Hepatocyte (in vitro differentiated cells): ENCODE measurements at regions not wholly inside any gene's neighbourhood (a gene's known extent, or its start where the extent isn't known, plus 50 kb on each side); places are given as distances from the start of the nearest gene placed in this dataset.

Source experiments
- DNase-seq: peaks from one replicate; pipeline ENCODE4 v3.0.0-alpha.2; 2016; ENCODE audit warnings: low spot score
- H2AFZ ChIP-seq: fragments of 200-600 bp; sonication (generic); 2 replicates; pipeline ENCODE4 v1.6.0; 2016; ENCODE audit warnings: antibody characterized with exemption, mild to moderate bottlenecking
- H3K27ac ChIP-seq: fragments of 200-600 bp; sonication (generic); 2 replicates; pipeline ENCODE4 v1.5.1; 2016; ENCODE audit warnings: mild to moderate bottlenecking
- H3K27me3 ChIP-seq: fragments of 200-600 bp; sonication (generic); 2 replicates; pipeline ENCODE4 v1.6.1; 2016
- H3K36me3 ChIP-seq: fragments of 200-600 bp; sonication (generic); replicated peaks from 2 replicates; pipeline ENCODE4 v1.5.1; 2016; ENCODE audit warnings: low read depth; ENCODE audit not compliant: insufficient read depth
- H3K4me1 ChIP-seq: fragments of 200-600 bp; sonication (generic); 2 replicates; pipeline ENCODE4 v1.5.1; 2016; ENCODE audit warnings: mild to moderate bottlenecking, moderate library complexity; ENCODE audit not compliant: insufficient read depth
- H3K4me2 ChIP-seq: fragments of 200-600 bp; sonication (generic); 2 replicates; pipeline ENCODE4 v1.6.0; 2016
- H3K4me3 ChIP-seq: fragments of 200-600 bp; sonication (generic); 2 replicates; pipeline ENCODE4 v1.5.1; 2016; ENCODE audit warnings: mild to moderate bottlenecking
- H3K79me2 ChIP-seq: fragments of 200-600 bp; sonication (generic); 2 replicates; pipeline ENCODE4 v1.6.0; 2017; ENCODE audit warnings: mild to moderate bottlenecking
- H3K9me2 ChIP-seq: fragments of 200-600 bp; sonication (generic); replicated peaks from 2 replicates; pipeline ENCODE4 v1.6.0; 2017; ENCODE audit warnings: mild to moderate bottlenecking; ENCODE audit not compliant: insufficient read depth
- H3K9me3 ChIP-seq: fragments of 200-600 bp; sonication (generic); 2 replicates; pipeline ENCODE4 v1.5.1; 2016; ENCODE audit warnings: low read depth, mild to moderate bottlenecking
- H4K20me1 ChIP-seq: fragments of 200-600 bp; sonication (generic); 2 replicates; pipeline ENCODE4 v1.6.0; 2016; ENCODE audit warnings: mild to moderate bottlenecking; ENCODE audit not compliant: insufficient read depth, poor library complexity, severe bottlenecking
- EZH2 ChIP-seq: fragments of 200-600 bp; sonication (generic); IDR thresholded peaks from 2 replicates; pipeline ENCODE4 v1.6.1; 2016; ENCODE audit warnings: antibody characterized with exemption, mild to moderate bottlenecking, borderline replicate concordance
- EZH2phosphoT487 ChIP-seq: fragments of 200-600 bp; sonication (generic); IDR thresholded peaks from one replicate; pipeline ENCODE4 v1.6.1; 2018; ENCODE audit warnings: antibody characterized with exemption, mild to moderate bottlenecking, low read depth, moderate library complexity; ENCODE audit not compliant: unreplicated experiment, severe bottlenecking
- WGBS: methylation state at CpG from one replicate; pipeline ENCODE4 v1.1.6; 2016; ENCODE audit warnings: low lambda C conversion rate; ENCODE audit errors: missing lambda C conversion rate; 5-methylcytosine and 5-hydroxymethylcytosine counted together
- TF ChIP-seq, protein P1 (sequence below): fragments of 200-600 bp; sonication (generic); IDR thresholded peaks from 2 replicates; pipeline ENCODE4 v1.5.1; 2016; ENCODE audit warnings: antibody characterized with exemption, mild to moderate bottlenecking; ENCODE audit not compliant: poor library complexity

DNA sequence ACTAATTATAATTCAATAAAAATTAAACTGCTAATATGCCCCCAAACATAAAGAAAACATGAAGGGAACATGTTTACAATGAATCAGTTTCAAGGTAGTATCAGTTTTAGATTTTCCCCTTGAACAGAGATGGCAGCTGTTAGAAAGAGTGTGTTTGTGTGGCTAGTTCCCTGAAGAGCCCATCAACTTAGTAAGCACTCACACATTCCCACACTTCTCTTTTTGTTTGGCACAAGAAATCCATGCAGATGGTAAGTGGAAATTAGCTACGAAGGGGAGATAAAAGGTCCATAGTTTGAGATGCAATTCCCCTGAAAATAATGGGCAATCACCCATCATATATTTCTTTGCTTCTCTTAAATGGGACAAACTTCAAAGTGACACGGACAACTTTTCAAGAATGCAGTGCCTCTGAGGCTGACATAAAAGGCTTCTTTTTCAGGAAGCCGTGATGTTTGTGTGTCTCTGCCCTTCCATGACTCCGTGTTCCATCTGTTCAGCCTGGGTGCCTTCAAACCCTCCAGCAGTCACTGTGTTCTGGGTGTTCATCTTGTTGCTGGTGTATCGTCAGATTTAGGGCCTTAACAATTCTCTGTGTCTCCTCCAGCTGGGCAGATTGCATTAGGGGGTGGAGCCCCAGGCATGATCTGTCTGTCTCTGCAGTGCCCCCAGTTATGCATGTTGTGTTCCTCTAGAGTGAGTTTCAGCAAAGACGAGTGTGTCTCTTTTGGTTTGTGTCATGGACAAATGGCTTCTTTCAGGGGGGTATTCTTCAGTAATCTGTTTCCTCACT is 259.5 kb upstream of the NPY start:
- H3K79me2 ChIP-seq: no peaks in the 10 kb centered on the region
- no peaks in the 10 kb centered on the region for H3K4me1 ChIP-seq
- H3K27me3 ChIP-seq: no peaks in the 10 kb centered on the region
- DNase-seq: no peak
- H4K20me1 ChIP-seq: no peaks in the 10 kb centered on the region
- H3K9me3 ChIP-seq: no peaks in the 10 kb centered on the region
- H3K36me3 ChIP-seq: no peaks in the 10 kb centered on the region
- H3K9me2 ChIP-seq: no peaks in the 10 kb centered on the region
- H3K4me3 ChIP-seq: no peak overlapping the region
- no peak overlapping the region for H3K4me2 ChIP-seq
- no peak overlapping the region for H3K27ac ChIP-seq
- H2AFZ ChIP-seq: no peak overlapping the region
- TF ChIP-seq EZH2phosphoT487 (no peak), EZH2 (no peak)
- TF ChIP-seq, protein P1, sequence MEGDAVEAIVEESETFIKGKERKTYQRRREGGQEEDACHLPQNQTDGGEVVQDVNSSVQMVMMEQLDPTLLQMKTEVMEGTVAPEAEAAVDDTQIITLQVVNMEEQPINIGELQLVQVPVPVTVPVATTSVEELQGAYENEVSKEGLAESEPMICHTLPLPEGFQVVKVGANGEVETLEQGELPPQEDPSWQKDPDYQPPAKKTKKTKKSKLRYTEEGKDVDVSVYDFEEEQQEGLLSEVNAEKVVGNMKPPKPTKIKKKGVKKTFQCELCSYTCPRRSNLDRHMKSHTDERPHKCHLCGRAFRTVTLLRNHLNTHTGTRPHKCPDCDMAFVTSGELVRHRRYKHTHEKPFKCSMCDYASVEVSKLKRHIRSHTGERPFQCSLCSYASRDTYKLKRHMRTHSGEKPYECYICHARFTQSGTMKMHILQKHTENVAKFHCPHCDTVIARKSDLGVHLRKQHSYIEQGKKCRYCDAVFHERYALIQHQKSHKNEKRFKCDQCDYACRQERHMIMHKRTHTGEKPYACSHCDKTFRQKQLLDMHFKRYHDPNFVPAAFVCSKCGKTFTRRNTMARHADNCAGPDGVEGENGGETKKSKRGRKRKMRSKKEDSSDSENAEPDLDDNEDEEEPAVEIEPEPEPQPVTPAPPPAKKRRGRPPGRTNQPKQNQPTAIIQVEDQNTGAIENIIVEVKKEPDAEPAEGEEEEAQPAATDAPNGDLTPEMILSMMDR: no peak
- 76% methylated on average over 6 of the region's 6 CpGs for WGBS

DNA sequence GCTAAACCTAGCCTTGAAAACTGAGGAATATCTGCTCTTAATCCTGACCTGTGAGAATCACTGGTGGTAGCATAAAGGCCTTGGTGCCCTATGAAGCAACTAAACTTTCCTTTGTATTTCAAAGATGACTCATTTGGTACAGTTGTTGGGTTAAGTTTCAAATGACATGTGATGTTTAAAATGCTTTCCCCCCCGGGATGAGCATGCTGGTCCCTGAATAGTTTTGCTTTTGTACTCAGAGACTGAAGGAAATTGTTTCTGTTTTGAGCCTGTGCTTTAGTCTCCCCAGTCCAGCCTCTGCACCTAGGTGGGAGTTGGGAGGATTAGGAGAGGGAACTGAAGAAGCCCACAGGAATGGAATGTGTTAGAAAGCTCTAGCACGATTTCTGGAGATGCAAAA is 258.9 kb upstream of the NPY start:
- Histone ChIP-seq H3K36me3 (no peaks in the 10 kb centered on the region), H2AFZ (no peak overlapping the region), H3K4me1 (no peaks in the 10 kb centered on the region), H3K9me2 (no peaks in the 10 kb centered on the region), H3K27me3 (no peaks in the 10 kb centered on the region), H3K79me2 (no peaks in the 10 kb centered on the region), H3K9me3 (no peaks in the 10 kb centered on the region), H4K20me1 (no peaks in the 10 kb centered on the region), H3K4me3 (no peak overlapping the region), H3K4me2 (no peak overlapping the region), H3K27ac (no peak overlapping the region)
- no peak for DNase-seq
- 49% methylated on average over 2 of the region's 2 CpGs for WGBS
- TF ChIP-seq, protein P1: no peak
- TF ChIP-seq EZH2phosphoT487 (no peak), EZH2 (no peak)

DNA sequence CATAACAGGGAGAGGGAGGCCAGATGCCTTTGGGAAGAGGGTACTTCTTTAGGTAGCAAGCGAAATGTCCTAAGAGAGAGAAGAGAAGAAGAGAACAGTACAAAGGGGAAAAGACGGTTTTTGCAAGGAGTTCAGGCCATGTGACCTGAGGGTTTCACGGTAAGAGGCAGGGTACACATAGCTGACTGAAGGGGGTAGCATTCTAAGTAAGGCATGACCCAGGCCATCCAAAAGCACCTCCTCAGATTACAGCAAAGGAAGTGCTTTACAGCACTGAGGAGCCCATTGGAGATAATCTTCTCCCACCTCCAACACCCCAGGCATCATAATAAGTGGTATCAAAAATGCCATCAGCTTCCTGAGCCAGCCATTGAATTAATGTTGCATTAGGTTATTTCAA is 258.2 kb upstream of the NPY start:
- Histone ChIP-seq H3K36me3 (no peaks in the 10 kb centered on the region), H4K20me1 (no peaks in the 10 kb centered on the region), H2AFZ (no peak overlapping the region), H3K9me3 (no peaks in the 10 kb centered on the region), H3K4me1 (no peaks in the 10 kb centered on the region), H3K4me3 (no peak overlapping the region), H3K9me2 (no peaks in the 10 kb centered on the region), H3K79me2 (no peaks in the 10 kb centered on the region), H3K27ac (no peak overlapping the region), H3K4me2 (no peak overlapping the region), H3K27me3 (no peaks in the 10 kb centered on the region)
- no peak for DNase-seq
- TF ChIP-seq, protein P1: no peak
- TF ChIP-seq EZH2phosphoT487: no peak
- TF ChIP-seq EZH2: no peak
- 88% methylated on average over 3 of the region's 3 CpGs for WGBS

DNA sequence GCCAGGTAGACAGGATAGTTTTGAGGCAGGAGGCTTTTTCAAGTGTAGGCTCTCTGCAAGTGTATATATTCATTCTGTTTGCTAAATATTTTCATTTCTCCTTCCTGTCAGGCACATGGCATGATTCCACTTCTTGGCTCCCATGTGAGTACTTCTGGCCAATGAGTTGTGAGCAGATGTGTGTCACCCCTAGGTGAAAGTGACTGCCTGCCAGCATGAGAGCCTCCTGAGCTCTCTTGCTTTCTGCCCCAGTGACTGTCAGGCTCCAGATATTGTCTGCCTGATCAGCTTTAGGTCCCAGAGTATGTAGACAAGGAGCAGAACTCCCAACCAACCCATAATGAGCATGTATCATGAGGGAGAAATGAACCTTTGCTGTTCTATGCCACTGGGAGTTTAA is 257.6 kb upstream of the NPY start:
- no peak overlapping the region for H2AFZ ChIP-seq
- no peaks in the 10 kb centered on the region for H4K20me1 ChIP-seq
- no peaks in the 10 kb centered on the region for H3K36me3 ChIP-seq
- DNase-seq: no peak
- H3K4me3 ChIP-seq: no peak overlapping the region
- no peak overlapping the region for H3K4me2 ChIP-seq
- no peaks in the 10 kb centered on the region for H3K9me3 ChIP-seq
- H3K27me3 ChIP-seq: no peaks in the 10 kb centered on the region
- no peaks in the 10 kb centered on the region for H3K9me2 ChIP-seq
- no peaks in the 10 kb centered on the region for H3K79me2 ChIP-seq
- TF ChIP-seq EZH2phosphoT487 (no peak), EZH2 (no peak)
- TF ChIP-seq, protein P1: no peak
- H3K4me1 ChIP-seq: no peaks in the 10 kb centered on the region
- H3K27ac ChIP-seq: no peak overlapping the region
